Activated CD4-positive, alpha-beta T cell treated with anti-CD3 and anti-CD28 coated beads, Interleukin-10, Interleukin-2, amounts not matched to agents 100 ng/mL and 50 ng/mL, durations not matched to agents 16 hours and 8 hours (primary cell): ENCODE measurements at regions not wholly inside any gene's neighbourhood (a gene's known extent, or its start where the extent isn't known, plus 50 kb on each side); places are given as distances from the start of the nearest gene placed in this dataset.

Experiments used
- DNase-seq: peaks from one replicate; pipeline ENCODE4 v3.0.0-alpha.2; 2020

DNA sequence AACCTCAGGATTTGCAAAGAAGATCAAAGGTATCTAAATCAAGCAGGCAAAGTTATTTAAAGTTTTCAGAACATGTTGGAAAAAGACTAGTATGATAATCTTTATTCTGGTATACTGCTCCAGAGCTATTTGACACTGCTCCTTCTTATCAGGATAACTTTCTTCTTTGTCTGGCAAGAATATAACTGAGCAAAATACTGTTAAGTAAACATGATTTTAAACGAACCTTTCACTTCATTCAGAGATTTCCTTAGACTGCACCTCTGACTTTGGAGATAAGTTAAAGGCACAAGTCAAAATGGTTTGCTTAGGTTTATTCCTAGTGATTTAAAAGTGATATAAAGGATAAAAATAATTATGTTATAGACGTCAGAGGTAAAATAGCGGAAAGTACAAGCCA lies 103.9 kb upstream of the CCDC190 start:
- DNase-seq = no peak

DNA sequence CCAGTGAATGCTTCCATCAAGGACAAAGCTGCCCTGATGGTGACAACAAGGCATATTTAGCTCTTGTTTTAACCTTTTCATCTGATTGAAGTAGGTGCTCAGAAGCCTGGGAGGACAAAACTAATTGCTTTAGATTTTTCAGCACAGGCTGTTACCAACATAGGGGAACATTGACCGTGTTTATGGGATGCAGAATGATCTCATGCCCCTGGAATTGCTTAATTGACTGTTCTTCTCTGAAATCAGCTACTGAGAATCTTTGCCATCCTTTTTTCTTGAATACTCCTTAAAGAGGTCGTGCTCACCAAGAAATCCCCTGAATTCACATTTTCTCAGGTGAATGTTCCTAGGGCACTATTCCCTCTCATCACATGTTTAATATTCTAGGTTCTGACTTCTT lies 95.9 kb upstream of the CCDC190 start:
- DNase-seq = no peak

DNA sequence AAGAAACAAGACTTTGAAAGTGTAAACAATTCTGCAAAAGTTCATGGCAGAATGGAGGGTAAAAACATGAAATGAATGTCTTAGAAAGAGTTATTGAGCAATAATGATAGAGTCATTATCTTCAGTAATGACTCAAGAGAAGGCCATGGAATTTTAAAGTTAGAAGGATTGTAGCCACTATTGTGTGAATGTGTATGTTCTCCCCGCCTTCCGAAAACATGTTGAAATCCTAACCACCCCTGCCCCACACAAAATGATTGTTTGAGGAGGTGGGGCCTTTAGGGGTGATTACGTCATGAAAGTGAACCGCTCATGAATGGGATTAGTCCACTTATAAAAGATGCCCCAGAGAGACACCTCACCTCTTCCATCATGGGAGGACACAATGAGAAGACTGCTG lies 93.8 kb upstream of the CCDC190 start:
- DNase-seq = no peak

DNA sequence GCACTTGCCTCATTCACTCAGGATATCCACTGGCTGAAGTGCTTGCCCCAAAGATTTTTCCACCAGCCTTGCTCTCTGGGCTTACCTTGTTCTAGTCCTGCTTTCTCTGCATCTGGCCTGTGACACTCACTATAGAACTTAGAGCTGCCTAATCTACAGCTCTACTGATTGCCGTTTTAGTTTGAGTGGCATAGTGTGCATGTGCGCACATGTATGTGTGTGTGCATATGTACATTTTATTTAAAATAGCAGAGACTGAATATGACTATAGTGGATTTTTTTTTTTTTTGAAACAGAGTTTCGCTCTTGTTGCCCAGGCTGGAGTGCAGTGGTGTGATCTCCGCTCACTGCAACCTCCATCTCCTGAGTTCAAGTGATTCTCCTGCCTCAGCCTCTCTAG lies 92.0 kb upstream of the CCDC190 start:
- no peak for DNase-seq

DNA sequence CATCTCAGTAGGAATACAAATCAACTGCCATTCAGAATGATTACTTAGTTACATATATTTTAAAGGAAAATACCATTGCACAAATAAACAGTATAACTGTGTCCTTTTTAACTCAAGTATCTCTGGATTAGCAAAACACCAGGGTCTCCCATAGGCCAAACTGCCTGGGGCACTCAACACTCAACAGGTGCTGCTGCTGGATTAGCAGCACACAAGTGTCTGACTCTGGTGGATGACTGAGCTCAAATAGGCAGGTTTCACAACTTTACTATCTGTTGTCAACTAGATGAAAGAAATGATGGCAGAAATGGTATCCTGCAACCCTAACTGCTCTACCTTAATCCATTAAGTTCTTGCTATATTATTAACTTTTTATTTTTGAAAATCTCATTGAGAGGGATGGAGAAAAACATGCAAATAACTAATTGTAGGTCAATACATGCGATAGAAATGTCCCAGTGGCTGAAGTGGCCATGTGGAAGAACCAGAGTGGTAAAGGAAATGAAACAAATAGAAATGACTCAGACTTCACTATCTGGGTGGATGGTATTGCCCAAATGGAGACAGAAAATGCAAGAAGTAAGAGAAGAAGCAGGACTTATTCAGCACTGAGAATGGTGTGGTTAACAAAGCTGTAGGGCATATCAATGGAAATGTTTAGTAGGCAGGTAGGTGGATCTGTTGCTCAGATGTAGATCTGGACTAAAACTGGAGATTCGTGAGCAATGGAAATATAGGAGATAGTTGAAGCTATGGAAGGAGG lies 90.8 kb upstream of the CCDC190 start:
- peak; percentile 44 for DNase-seq

DNA sequence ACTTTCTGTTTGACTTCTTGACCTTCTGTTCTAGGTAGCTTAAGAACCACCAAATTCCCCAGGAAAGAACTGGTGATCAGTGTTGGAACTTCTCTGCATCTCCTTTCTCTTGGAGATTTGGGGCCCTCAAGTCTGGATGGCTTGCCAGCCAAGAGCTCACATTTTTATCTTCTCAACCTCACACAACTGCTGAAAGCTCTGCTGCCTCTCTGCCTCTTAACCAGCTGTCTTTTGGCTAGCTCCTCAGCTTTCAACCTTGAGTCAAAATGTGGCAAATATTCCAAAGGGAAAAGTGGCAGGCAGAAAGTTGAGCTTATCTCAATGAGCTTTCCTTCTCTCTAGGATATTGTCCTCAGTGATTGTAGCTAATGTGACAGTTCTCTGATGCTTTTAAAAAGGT lies 89.2 kb upstream of the CCDC190 start:
- DNase-seq = no peak

DNA sequence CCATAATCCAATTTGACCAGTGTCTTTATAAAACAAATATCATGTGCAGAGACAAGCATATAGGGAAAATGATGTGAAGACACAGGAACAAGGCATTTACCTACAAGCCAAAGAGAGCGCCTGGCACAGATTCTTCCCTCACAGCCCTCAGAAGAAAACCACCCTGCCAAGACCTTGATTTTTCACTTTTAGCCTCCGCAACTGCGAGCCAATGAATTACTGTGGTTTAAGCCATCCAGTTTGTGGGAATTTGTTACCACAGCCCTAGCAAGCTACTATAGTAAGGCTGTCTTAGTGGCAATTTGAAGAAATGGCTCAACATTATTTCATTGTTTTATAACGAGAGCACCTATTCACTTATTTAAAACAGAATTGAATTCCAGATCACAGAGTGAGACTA lies 85.7 kb upstream of the CCDC190 start:
- no peak for DNase-seq

DNA sequence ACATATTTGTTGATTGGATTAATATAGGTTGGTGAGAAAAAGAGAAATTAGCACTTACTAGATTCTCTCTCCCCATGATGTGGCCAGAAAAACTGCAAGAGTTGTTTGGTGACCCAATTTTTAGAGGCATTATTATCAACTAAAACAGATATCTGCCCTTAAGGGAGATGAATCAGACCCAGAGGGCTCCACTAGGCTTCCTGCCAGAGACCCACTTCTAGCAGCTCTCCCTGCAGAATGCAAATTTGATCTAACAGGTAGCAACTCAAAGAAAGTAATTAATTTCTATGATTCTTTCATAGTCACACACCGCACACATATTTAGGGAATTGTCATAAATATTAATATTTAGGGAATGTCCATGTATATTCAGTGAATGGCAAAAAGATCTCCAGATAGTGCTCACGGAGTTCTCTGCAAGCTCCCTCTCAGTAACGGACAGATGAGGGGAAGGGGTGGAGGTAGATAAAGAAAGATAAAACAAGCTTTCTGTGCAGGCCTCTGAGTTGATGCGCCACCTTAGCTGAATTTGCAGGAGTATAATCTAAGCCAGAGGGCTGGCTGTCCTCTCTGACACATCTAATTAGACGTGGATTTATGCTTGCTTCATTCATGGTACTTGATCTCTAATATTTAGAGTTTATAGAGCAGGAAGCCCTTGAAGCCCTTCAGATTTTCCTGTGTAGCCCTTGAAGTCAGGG lies 84.1 kb upstream of the CCDC190 start:
- DNase-seq = no peak

DNA sequence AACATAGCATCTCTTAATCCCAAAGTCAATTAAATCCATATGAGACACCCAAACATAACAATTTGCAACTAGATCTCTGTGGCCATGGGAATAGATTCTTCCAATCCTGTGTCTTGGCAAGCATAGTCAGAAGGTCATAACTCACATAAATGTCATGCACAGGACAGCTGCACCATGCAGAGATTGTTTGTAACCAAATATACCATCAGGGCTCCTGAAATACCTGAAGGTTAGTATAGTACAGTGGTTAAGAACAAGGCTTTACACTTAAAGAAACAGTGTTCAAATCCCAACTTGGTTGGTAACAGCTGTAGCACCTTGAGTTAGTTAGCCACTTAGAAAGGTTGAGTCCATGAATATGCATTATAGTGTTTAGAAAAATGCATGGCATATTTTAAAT lies 82.6 kb upstream of the CCDC190 start:
- no peak for DNase-seq

DNA sequence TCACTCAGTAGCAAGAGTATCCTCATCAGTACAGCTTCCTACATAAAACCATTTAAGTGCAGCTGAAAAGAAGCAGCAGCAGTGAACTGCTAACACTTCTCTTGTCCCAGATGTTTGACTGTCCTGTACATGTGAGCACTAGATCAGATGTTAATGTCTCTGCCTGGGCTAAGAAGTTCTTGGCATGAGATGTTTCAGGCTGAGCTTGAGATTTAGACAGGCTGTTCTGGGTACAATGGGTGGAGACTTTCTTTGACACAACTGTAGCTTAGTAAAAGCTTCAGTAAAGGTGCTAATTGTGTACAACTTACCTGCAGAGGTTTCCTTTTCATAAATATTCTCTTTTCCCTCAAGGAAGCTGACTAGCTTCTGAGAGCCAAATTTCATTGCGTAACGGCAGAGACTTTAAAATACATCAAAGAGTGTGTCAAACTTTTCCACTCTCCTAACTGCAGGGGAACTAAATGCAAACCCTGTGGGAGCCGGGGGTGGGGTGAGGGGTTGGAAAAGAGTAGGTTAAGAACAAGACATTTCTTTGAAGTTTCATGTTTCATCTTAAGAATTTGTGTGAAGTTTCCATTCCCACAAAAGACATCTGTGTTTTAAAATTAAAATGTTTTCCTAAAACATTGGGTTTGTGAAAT lies 82.1 kb upstream of the CCDC190 start:
- DNase-seq = no peak

DNA sequence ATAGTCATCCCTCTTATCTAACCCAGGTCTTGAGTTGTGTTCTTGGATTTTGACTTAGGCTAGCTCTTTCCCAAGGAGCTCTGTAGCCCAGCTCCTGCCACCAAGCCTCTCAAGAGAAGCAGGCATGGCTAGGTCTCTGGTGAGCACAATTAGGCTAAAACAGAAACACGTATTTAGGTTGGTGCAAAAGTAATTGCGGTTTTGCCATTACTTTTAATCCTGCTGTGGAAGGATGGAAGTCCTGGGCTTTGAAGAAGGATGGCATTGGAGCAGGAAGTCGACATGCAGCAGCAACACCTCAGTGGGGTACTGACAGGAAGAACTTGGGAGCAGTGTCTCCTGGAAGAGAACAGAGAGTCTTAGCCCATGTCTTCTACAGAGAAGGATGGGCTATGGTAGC lies 80.0 kb upstream of the CCDC190 start:
- DNase-seq = no peak

DNA sequence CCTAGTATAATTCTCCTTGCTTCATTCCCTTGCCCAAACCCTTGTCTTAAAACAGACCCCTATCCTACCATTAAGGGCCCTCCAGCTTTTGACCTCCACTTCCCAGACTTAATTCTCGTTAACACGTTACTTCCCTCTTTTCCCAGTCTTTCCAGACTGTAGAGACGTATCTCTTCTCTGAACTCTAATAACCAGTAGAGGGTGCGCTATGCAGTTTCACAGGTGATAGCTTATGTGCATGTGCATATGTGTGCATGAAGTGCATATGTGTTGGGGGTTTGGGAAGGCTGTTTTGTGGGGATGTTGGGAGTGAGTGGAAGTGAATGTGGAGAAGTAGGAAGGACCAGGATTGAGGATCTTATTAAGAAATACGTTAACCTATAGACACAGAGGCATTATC lies 78.1 kb upstream of the CCDC190 start:
- DNase-seq = no peak

DNA sequence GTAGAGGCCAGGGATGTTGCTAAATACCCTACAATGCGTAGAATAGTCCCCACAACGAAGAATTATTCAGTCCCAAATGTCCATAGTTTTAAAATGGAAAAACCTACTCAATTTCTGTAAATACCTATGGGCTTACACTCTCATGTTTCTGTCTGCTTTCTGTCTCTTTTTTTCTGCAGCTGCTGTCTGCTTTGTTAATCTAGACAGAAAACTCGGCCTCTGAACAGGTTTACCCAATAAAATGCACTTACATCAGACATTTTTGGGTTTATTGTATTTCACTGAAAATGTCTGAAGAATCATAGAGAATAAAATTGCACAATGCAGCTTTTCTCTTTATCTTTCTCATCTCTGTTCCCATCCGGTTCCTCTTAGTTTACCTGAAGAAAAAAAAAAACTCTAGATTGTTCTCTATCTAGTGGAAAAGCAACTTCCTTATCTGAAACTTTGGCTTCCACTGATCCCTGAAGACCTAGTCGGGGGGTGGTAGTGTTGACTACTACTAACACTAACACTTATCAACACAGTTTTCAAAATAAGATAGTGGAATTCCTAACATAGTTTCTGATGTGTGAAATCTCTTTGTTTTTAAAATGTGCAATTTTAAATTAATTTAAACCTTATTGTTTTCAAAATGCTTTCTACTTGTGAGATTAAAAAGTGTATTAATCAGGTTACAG lies 76.9 kb upstream of the CCDC190 start:
- no peak for DNase-seq

DNA sequence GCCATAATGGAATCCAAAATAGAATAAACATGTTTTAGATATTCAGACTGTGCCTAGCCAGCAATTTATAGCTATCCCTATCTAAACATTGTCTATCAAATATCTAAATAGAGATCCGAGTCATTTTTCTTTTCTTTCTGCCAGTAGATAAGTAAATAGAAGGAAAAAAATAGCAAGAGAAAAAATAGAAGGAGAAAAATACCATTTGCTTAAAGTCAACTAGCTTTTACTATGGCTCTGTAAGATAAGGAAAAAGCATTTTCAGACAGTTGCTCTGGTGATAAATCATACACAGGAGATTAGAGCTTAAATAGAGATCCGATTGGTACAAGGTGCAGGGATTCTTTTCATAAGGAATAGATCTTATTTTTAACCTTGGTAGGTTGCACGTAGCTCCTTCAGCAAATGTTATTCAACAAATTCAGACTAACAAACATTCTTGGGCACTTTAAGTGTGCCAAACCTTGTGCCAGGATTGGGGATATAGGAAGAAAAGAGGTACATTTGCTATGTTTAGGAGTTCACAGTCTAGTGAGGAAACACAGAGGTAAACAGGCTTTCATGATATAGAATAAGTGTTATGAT lies 70.1 kb upstream of the CCDC190 start:
- no peak for DNase-seq

DNA sequence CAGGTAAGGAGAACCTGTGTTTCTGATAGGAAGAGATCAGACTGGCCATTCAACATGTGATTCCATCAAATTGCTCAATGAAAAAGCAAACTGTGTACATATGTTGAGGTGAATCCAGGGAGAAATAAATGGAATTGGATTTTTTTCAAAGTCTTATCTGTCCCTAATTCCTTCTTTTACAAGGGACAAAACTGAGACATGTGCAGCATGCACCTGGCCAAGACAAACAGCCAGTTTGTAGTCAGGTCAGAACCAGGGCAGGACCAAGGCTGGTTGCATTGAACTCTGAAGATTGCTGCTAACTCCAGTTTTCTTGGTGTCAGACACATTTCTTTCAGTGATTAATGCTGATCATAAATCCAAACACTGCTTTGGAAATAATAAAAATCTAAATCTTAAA lies 69.6 kb upstream of the CCDC190 start:
- no peak for DNase-seq

DNA sequence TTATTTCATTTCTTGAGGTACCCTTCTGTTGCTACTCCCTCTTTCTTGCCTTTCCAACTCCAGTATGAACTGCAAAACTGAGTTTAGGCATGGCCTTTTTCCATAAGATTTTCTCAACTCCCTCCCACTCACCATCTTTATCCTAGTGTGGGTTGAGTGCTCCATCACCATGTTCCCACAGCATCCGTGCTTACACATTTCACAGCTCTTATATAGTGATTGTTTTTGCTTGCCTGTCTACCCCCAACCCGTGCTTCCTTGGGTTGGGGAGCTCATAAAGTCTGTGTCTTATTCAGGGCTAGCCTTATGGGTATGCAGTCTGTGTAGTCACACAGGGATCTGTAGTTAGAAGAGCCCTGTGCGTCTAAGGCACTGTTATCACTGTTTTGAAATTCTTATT lies 68.2 kb upstream of the CCDC190 start:
- no peak for DNase-seq

DNA sequence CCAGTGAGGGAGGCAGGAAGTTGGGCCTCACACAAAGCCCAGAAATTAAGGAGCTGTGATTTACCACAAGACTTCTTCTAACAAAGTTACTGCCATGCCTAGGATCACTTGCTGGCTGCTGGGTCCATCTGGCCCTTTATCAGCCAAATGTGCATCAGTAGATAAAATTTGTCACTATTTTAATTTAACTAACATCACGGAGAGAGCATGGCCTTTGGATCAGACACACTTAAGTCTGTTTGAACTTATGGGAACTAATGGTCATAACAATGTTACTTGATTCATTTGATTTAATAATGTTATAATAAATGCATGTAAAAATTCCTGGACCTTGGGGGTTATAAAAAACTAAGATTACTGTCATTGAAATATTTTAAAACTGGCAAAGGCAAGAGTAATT lies 67.2 kb upstream of the CCDC190 start:
- DNase-seq = no peak

DNA sequence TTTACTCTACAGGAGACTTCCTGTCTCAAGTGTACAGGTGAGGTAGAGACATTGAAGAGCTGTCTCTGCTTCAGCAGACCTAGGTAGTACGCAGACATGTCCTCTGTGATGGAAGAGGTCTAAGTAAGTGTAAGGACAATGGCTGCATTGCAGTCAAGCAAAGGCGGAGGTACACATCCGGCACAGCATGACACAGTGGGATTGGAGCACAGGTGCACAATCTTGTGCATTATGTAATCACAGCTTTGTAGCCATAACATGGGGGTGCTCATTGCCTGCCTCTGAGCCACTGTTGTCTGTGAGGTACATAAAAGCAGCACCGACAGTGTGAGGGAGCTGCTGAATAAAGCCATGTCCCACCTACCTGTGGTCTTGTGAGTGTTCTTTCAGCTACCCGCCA lies 66.4 kb upstream of the CCDC190 start:
- no peak for DNase-seq

DNA sequence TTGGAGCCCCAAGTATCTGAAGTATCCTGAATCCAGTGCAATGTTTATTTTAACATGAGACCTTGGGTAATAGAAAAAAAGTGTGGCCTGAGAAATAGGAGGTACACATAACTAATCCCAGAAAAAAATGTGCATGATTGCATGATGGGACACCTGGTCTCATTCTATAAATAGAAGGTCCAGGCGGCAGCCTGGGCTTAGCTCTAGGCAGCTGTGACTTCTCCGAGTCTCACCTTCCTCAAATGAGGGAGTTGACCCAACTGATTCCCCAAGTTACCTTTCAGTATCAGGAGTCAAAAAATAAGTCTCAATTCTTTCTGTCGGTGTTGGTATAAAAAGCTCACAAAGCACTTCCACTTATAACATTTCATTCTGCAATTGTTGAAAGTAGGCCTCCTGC lies 65.9 kb upstream of the CCDC190 start:
- no peak for DNase-seq

DNA sequence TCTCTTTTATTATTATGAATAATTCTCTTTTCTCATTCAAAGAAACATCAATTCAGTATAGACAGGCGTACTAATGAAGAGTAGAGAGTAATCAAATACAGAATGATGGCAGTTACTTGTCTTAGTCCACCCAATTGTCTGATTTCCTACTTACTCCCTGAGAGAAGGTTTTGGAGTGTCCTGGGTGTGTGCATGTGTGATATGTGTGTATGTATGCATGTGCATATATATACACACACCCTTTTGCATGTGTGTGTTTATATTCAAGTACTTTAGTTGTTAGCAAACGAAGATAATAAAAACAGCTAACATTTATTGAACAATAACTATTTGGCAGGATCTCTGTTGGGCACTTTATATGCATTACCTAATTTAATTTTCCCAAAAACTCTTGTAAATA lies 63.2 kb upstream of the CCDC190 start:
- no peak for DNase-seq

DNA sequence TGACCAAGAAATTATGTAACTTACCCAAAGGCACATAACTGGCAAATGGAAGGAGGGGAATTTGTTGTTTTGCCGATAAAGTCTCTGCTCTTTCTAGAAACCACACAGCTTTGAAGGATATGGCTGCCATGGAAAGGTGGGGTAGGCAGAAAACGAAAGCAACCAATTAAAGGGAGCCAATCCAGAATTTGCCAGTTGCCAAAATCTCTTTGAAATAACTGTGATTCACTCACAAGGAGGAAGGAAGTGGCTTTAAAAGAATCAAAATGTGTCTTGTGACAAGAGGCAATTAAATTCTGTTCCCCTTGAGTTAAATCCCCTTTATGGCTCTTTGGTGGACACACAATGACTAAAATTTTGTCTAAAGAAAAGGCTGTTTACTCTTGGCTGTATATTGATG lies 61.2 kb upstream of the CCDC190 start:
- DNase-seq = no peak

DNA sequence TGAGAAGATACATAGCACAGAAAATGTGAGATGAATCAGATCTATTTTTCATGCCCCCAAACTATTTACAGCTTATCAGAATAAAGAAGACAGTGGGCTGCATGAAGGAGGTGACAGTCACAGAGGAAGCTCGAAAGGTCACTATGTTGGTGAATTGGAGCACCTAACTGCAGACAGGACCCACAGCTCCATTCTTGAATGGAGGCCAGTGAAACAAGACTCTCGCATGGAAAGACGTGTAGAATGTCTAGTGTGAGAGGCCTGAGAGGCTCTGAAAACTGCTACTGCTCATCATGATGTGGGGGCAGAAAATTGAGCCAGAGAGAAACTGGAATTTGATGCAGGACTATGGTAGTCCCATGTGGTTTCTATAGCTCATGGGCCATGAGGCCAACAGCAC lies 60.3 kb upstream of the CCDC190 start:
- no peak for DNase-seq

DNA sequence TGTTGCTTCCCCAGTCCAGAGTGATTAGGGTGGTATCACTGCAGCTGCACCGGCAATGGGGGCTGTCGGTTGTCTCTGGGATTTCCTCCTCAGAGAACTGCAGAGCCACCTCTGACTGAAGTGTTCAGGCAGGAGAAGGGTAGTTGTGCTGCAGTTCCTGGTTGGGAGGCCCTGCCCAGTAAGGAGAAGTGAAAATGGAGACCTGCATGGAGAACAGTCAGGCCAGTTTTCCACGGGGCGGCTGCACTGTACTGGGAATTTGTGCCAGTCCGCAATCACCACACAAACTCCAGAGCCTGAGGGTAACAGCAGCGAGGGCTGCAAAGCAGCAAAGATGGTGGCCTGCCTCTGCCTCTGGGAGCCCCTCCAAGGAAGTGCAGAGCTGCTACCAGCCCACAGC lies 58.1 kb upstream of the CCDC190 start:
- no peak for DNase-seq
